HCT116 (cell line): ENCODE measurements at regions not wholly inside any gene's neighbourhood (a gene's known extent, or its start where the extent isn't known, plus 50 kb on each side); places are given as distances from the start of the nearest gene placed in this dataset.

Experiments used
- POLR2A ChIP-seq: IDR thresholded peaks from 2 replicates; pipeline ENCODE4 v1.7.0; 2011; ENCODE audit warnings: borderline replicate concordance; ENCODE audit not compliant: insufficient read depth, insufficient read length; ENCODE audit errors: extremely low read depth
- POLR2AphosphoS5 ChIP-seq: IDR thresholded peaks from 2 replicates; pipeline ENCODE4 v1.6.1; 2011; ENCODE audit warnings: mild to moderate bottlenecking, low read depth, low read length, moderate library complexity
- SIN3A ChIP-seq: IDR thresholded peaks from 2 replicates; pipeline ENCODE4 v1.6.1; 2012; ENCODE audit warnings: low read depth
- SP1 ChIP-seq: IDR thresholded peaks from 2 replicates; pipeline ENCODE4 v1.6.1; 2012; ENCODE audit warnings: low read depth
- YY1 ChIP-seq: IDR thresholded peaks from 2 replicates; pipeline ENCODE4 v1.6.1; 2011; ENCODE audit warnings: low read length, low read depth, moderate library complexity, mild to moderate bottlenecking; ENCODE audit not compliant: insufficient replicate concordance; ENCODE audit errors: extremely low read depth
- TF ChIP-seq, protein P1 (sequence below), 3 experiments: fragments of 200-600 bp in 1 of 3; sonication (generic) in 1 of 3; IDR thresholded peaks in 2 of 3; conservative IDR thresholded peaks in 1 of 3; 2 replicates each; pipeline ENCODE4 v1.5.1; 2012 to 2017; ENCODE audit warnings: low read depth in 2 of 3, low read length in 2 of 3, antibody characterized with exemption in 1 of 3, borderline replicate concordance in 1 of 3, control low read depth in 1 of 3, mild to moderate bottlenecking in 1 of 3, mixed read lengths in 1 of 3, mixed run types in 1 of 3, moderate library complexity in 1 of 3; ENCODE audit not compliant: insufficient read depth in 1 of 3

DNA sequence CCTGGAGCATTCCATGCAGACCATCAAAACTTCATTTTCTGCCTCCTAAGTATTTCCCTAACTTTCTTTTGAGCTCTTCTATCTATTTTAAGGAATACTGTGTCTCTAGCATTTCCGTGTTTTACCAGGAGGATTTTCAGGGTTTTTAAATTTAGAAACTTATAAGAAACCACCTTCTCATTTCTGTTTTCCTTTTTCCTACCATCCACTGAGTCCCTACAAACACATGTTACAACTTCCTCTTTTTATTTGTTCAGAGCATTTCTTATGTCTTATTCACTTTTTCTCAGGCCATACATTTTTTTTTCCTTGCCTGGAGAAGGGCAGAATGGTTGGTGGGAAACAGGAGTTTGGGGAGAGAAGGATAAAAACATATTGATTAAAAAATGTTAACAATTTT is 130.0 kb upstream of the BMP5 start:
- TF ChIP-seq SP1 (no peak), POLR2AphosphoS5 (no peak), SIN3A (no peak), YY1 (no peak), POLR2A (no peak)
- TF ChIP-seq, protein P1, sequence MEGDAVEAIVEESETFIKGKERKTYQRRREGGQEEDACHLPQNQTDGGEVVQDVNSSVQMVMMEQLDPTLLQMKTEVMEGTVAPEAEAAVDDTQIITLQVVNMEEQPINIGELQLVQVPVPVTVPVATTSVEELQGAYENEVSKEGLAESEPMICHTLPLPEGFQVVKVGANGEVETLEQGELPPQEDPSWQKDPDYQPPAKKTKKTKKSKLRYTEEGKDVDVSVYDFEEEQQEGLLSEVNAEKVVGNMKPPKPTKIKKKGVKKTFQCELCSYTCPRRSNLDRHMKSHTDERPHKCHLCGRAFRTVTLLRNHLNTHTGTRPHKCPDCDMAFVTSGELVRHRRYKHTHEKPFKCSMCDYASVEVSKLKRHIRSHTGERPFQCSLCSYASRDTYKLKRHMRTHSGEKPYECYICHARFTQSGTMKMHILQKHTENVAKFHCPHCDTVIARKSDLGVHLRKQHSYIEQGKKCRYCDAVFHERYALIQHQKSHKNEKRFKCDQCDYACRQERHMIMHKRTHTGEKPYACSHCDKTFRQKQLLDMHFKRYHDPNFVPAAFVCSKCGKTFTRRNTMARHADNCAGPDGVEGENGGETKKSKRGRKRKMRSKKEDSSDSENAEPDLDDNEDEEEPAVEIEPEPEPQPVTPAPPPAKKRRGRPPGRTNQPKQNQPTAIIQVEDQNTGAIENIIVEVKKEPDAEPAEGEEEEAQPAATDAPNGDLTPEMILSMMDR (IDR thresholded peaks at IDR 0.05 in 2 of 3, conservative IDR thresholded peaks at IDR 0.05 in 1 of 3; ENCODE audit: borderline replicate concordance in 1 of 3, insufficient read depth in 1 of 3, low read depth in 2 of 3, low read length in 2 of 3) = no peak
